CD14-positive monocyte (primary cell): ENCODE measurements at regions not wholly inside any gene's neighbourhood (a gene's known extent, or its start where the extent isn't known, plus 50 kb on each side); places are given as distances from the start of the nearest gene placed in this dataset.

Source experiments
- DNase-seq, 3 donors: peaks; one replicate each; pipeline ENCODE4 v3.0.0-alpha.2; 2011 to 2022
- H2AFZ ChIP-seq: 2 replicates; pipeline ENCODE4 v1.6.0; 2012; ENCODE audit warnings: mild to moderate bottlenecking, low read depth, low read length, inconsistent platforms; ENCODE audit not compliant: insufficient read depth, poor library complexity, severe bottlenecking
- H3K27ac ChIP-seq, 2 donors: 1 replicate in 1 of 2; 2 replicates in 1 of 2; pipeline ENCODE4 v1.5.1; 2012 to 2013; ENCODE audit warnings: low read length in 2 of 2, control low read depth in 1 of 2, inconsistent platforms in 1 of 2, low read depth in 1 of 2, mild to moderate bottlenecking in 1 of 2
- H3K27me3 ChIP-seq, 2 donors: one replicate each; pipeline versions ENCODE4 v1.6.0 to v1.6.1; 2011 to 2013; ENCODE audit warnings: low read length in 2 of 2; ENCODE audit not compliant: control insufficient read depth in 2 of 2, insufficient read depth in 2 of 2
- H3K36me3 ChIP-seq, 2 donors: replicated peaks in 1 of 2; 1 replicate in 1 of 2; 2 replicates in 1 of 2; pipeline versions ENCODE4 v1.5.1 to v1.6.1; 2012 to 2013; ENCODE audit warnings: low read length in 2 of 2, control low read depth in 1 of 2, inconsistent platforms in 1 of 2, mild to moderate bottlenecking in 1 of 2; ENCODE audit not compliant: insufficient read depth in 2 of 2, control insufficient read depth in 1 of 2
- H3K4me1 ChIP-seq, 2 donors: 1 replicate in 1 of 2; 2 replicates in 1 of 2; pipeline versions ENCODE4 v1.5.1 to v1.6.1; 2012 to 2013; ENCODE audit warnings: low read length in 2 of 2, control low read depth in 1 of 2, inconsistent platforms in 1 of 2, mild to moderate bottlenecking in 1 of 2, moderate library complexity in 1 of 2; ENCODE audit not compliant: insufficient read depth in 2 of 2, control insufficient read depth in 1 of 2
- H3K4me2 ChIP-seq: replicated peaks from 2 replicates; pipeline ENCODE3; 2012; ENCODE audit warnings: low read length, moderate library complexity, mild to moderate bottlenecking; ENCODE audit not compliant: poor library complexity, severe bottlenecking; ENCODE audit errors: extremely low read depth
- H3K4me3 ChIP-seq, 3 experiments: fragments of 200-600 bp in 1 of 3; sonication (generic) in 1 of 3; replicated peaks in 1 of 3; 1 replicate in 2 of 3; 2 replicates in 1 of 3; pipeline ENCODE4 v1.5.1; 2011 to 2013; ENCODE audit warnings: low read length in 3 of 3, mild to moderate bottlenecking in 3 of 3, control low read depth in 2 of 3, low read depth in 2 of 3, inconsistent platforms in 1 of 3, moderate library complexity in 1 of 3
- H3K79me2 ChIP-seq: 2 replicates; pipeline ENCODE4 v1.6.0; 2012; ENCODE audit warnings: mild to moderate bottlenecking, control low read depth, inconsistent platforms, low read length, moderate library complexity; ENCODE audit not compliant: insufficient read depth
- H3K9ac ChIP-seq: 2 replicates; pipeline ENCODE4 v1.6.0; 2017; ENCODE audit warnings: low read length, mild to moderate bottlenecking; ENCODE audit not compliant: insufficient read depth, poor library complexity, severe bottlenecking
- H3K9me3 ChIP-seq, 2 donors: replicated peaks in 1 of 2; 1 replicate in 1 of 2; 2 replicates in 1 of 2; pipeline versions ENCODE4 v1.5.1 to v1.6.1; 2012 to 2013; ENCODE audit warnings: low read length in 2 of 2, control low read depth in 1 of 2; ENCODE audit not compliant: control insufficient read depth in 1 of 2, insufficient read depth in 1 of 2
- H4K20me1 ChIP-seq: 2 replicates; pipeline ENCODE4 v1.6.0; 2012; ENCODE audit warnings: mild to moderate bottlenecking, low read length, control low read depth, moderate library complexity; ENCODE audit not compliant: insufficient read depth
- H3K27ac Mint-ChIP-seq, 7 donors: one replicate each; pipeline ENCODE4 v1.8.0; 2020; ENCODE audit warnings: mild to moderate bottlenecking in 7 of 7, mixed read lengths in 7 of 7, moderate library complexity in 6 of 7, inconsistent platforms in 2 of 7
- H3K27me3 Mint-ChIP-seq, 3 donors: one replicate each; pipeline ENCODE4 v1.8.0; 2021 to 2022; ENCODE audit warnings: low read depth in 3 of 3, mild to moderate bottlenecking in 3 of 3, mixed read lengths in 3 of 3, moderate library complexity in 3 of 3, inconsistent platforms in 1 of 3
- H3K36me3 Mint-ChIP-seq, 2 donors: one replicate each; pipeline ENCODE4 v1.8.0; 2020; ENCODE audit warnings: mixed read lengths in 2 of 2, inconsistent platforms in 1 of 2, mild to moderate bottlenecking in 1 of 2
- H3K4me1 Mint-ChIP-seq: one replicate; pipeline ENCODE4 v1.8.0; 2020; ENCODE audit warnings: mild to moderate bottlenecking, mixed read lengths
- H3K4me3 Mint-ChIP-seq, 2 donors: one replicate each; pipeline ENCODE4 v1.8.0; 2020; ENCODE audit warnings: mild to moderate bottlenecking in 2 of 2, mixed read lengths in 2 of 2, moderate library complexity in 1 of 2
- H3K9me3 Mint-ChIP-seq, 7 donors: one replicate each; pipeline ENCODE4 v1.8.0; 2020 to 2022; ENCODE audit warnings: mixed read lengths in 7 of 7, mild to moderate bottlenecking in 6 of 7, moderate library complexity in 6 of 7, inconsistent platforms in 2 of 7
- CTCF ChIP-seq: fragments of 200-600 bp; IDR thresholded peaks from one replicate; pipeline ENCODE4 v1.8.0; 2022; ENCODE audit warnings: antibody characterized with exemption, mild to moderate bottlenecking
- WGBS: methylation state at CpG from one replicate; pipeline ENCODE4 v1.1.5; 2013; ENCODE audit warnings: missing lambda C conversion rate; ENCODE audit not compliant: insufficient coverage; 5-methylcytosine and 5-hydroxymethylcytosine counted together
- intact Hi-C, 2 donors: fragments of 100-400 bp; cut with micrococcal nuclease; formaldehyde crosslinking; loops; one replicate each; pipeline versions ENCODE4 v1.15.0 to v1.15.1; 2023

- Histone ChIP-seq H3K27me3 (no peaks in the 10 kb centered on the region), H3K27ac (no peak overlapping the region), H3K4me2 (no peak overlapping the region), H3K9ac (no peak overlapping the region), H3K4me3 (no peak overlapping the region), H3K4me1 (peaks cover 0 to 6% of the 10 kb centered on the region in 2 donors), H2AFZ (no peak overlapping the region), H3K9me3 (peaks cover 0 to 4% of the 10 kb centered on the region in 2 donors), H4K20me1 (no peaks in the 10 kb centered on the region), H3K36me3 (no peaks in the 10 kb centered on the region), H3K79me2 (no peaks in the 10 kb centered on the region)
- 96% methylated on average over 9 of the region's 13 CpGs for WGBS
- intact Hi-C loops: no loop called here
- no peak for DNase-seq
- no peaks in the 10 kb centered on the region for H3K4me1 Mint-ChIP-seq
- H3K9me3 Mint-ChIP-seq: peaks cover 3 to 12% (median 6%) of the 10 kb centered on the region in 7 donors
- no peaks in the 10 kb centered on the region for H3K36me3 Mint-ChIP-seq
- TF ChIP-seq CTCF: no peak
- H3K27ac Mint-ChIP-seq: no peak overlapping the region
- H3K4me3 Mint-ChIP-seq: peak overlapping the region in 1 of 2 donors; percentile 17
- peaks cover 2 to 7% (median 6%) of the 10 kb centered on the region in 3 donors for H3K27me3 Mint-ChIP-seq
Observed at GRCh38 chr2:2744958-2745715, 414.1 kb upstream of the MYT1L start.

- H3K9me3 Mint-ChIP-seq: peaks cover 0 to 12% (median 4%) of the 10 kb centered on the region in 7 donors
- DNase-seq: no peak
- no peak overlapping the region for H3K4me3 Mint-ChIP-seq
- 86% methylated on average over 1 of the region's 5 CpGs for WGBS
- Histone ChIP-seq H3K9me3 (peaks cover 0 to 3% of the 10 kb centered on the region in 2 donors), H4K20me1 (no peaks in the 10 kb centered on the region), H3K9ac (no peak overlapping the region), H3K27me3 (no peaks in the 10 kb centered on the region), H3K36me3 (no peaks in the 10 kb centered on the region), H3K4me3 (no peak overlapping the region), H3K79me2 (no peaks in the 10 kb centered on the region), H3K4me2 (no peak overlapping the region), H2AFZ (no peak overlapping the region), H3K27ac (no peak overlapping the region), H3K4me1 (peaks cover 0 to 6% of the 10 kb centered on the region in 2 donors)
- TF ChIP-seq CTCF: no peak
- intact Hi-C loops: no loop called here
- H3K36me3 Mint-ChIP-seq: no peaks in the 10 kb centered on the region
- peaks cover 2 to 10% (median 6%) of the 10 kb centered on the region in 3 donors for H3K27me3 Mint-ChIP-seq
- no peak overlapping the region for H3K27ac Mint-ChIP-seq
- H3K4me1 Mint-ChIP-seq: no peaks in the 10 kb centered on the region
Observed at GRCh38 chr2:2744107-2744506, 413.0 kb upstream of the MYT1L start.
